Keratinocyte (primary cell): ENCODE measurements at regions not wholly inside any gene's neighbourhood (a gene's known extent, or its start where the extent isn't known, plus 50 kb on each side); places are given as distances from the start of the nearest gene placed in this dataset.

Experiments used
- EZH2 ChIP-seq: IDR thresholded peaks from one replicate; pipeline ENCODE4 v1.6.1; 2012; ENCODE audit warnings: inconsistent platforms, mild to moderate bottlenecking, low read length, moderate library complexity
- TF ChIP-seq, protein P1 (sequence below), 3 experiments: IDR thresholded peaks in 1 of 3; conservative IDR thresholded peaks in 1 of 3; optimal IDR thresholded peaks in 1 of 3; 2 replicates in 2 of 3; 3 replicates in 1 of 3; pipeline versions ENCODE3 to v1.5.1; 2011; ENCODE audit warnings: low read length in 3 of 3, mild to moderate bottlenecking in 3 of 3, moderate library complexity in 2 of 3, control low read depth in 1 of 3, inconsistent platforms in 1 of 3; ENCODE audit not compliant: insufficient read depth in 2 of 3; ENCODE audit errors: extremely low read depth in 1 of 3

DNA sequence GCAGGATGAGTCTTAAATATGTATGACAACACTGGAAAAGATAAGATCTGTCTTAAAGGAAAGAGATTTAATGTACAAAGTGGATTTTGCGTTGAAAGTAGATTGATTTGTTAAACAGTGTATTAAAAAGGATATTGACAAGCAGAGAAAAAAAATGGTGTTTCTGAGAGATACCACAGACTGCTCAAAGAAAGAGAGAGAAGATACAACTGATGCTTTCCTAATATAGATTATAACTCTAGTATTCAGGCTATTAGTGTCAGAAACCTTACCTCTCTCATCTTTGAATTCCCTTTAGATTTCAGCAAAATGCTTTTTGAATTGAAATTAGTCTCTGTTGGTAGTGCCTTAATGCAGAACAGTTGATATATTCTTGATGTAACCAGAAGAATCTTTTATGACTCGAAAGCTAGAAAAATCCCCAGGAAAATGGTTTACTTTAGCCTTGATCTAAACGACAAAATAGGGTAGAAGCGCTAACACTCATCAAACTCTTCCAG, 550.7 kb downstream of the INHBA start:
- TF ChIP-seq EZH2: no peak
- TF ChIP-seq, protein P1, sequence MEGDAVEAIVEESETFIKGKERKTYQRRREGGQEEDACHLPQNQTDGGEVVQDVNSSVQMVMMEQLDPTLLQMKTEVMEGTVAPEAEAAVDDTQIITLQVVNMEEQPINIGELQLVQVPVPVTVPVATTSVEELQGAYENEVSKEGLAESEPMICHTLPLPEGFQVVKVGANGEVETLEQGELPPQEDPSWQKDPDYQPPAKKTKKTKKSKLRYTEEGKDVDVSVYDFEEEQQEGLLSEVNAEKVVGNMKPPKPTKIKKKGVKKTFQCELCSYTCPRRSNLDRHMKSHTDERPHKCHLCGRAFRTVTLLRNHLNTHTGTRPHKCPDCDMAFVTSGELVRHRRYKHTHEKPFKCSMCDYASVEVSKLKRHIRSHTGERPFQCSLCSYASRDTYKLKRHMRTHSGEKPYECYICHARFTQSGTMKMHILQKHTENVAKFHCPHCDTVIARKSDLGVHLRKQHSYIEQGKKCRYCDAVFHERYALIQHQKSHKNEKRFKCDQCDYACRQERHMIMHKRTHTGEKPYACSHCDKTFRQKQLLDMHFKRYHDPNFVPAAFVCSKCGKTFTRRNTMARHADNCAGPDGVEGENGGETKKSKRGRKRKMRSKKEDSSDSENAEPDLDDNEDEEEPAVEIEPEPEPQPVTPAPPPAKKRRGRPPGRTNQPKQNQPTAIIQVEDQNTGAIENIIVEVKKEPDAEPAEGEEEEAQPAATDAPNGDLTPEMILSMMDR (optimal IDR thresholded peaks at IDR 0.05 in 1 of 3, IDR thresholded peaks at IDR 0.05 in 1 of 3, conservative IDR thresholded peaks at IDR 0.05 in 1 of 3; ENCODE audit: extremely low read depth in 1 of 3, insufficient read depth in 2 of 3, low read length in 3 of 3): no peak
